GM21737 (cell line): ENCODE measurements at regions not wholly inside any gene's neighbourhood (a gene's known extent, or its start where the extent isn't known, plus 50 kb on each side); places are given as distances from the start of the nearest gene placed in this dataset.

Experiments
- ATAC-seq: cut with Tn5 transposase; IDR thresholded peaks from one replicate; pipeline ENCODE4 v1.9.1; 2021; ENCODE audit warnings: mild to moderate bottlenecking, moderate library complexity; ENCODE audit not compliant: unreplicated experiment

DNA sequence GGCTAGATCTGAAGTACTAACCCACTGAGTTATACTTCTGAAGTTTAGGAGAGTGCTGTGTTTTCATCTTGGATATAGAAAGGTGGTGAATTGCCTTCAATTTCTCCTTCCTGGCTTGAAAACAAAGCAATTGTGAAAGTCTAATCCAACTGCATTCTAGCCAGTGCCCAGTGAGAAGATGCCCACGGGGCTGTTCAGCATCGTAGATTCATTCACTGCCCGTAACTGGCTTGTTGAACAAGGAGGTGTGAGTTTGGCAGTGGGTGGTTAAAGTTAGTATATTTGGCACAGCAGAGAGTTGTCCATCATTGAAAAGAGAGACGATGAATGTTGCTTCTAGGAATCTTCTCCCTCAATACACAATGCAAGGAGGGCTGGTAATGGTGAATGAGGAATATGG, 82.3 kb upstream of the RND3 start:
- ATAC-seq = no peak

DNA sequence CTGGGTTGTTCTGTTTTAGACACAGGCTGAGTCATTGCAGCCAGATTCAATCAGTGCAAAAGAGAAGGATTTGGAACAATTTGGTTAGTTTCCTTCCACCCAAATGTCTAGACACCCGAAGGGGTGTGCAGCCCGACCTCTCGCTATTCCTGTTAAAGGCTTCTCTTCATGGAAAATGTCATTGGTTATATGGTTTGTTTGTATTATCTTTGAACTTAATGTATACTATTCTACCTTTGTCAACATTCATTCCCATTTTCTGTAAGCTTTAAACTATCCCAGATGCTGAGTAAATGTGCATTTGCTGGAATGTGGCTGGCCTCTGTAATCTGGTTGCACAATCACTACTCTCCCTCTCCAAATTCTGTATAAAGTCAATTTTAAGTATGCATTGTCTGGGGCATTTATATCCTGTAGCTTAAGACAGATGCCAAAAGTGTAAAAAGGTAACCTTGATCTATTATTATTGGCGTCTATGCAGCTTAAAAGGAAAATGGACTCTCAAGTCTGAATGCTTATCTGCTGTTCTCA, 80.4 kb upstream of the RND3 start:
- no peak for ATAC-seq

DNA sequence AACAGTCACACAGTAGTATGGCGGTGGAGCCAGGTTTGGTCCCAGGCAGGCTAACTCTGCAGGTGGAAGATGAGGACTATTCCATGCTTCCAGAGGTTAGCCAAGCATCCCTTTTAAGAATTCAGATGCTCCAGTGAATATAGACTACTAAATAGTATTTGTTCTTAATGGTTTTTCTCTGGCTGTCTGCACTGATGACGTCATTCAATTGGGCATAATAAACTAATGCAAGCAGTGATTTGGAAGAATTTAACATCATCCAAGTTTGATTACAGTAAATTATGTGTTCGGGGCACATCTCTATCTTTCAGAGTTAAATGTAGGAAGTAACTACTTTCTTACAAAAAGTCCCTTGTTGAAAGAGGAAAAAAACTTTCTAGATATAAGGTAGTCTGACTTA, 78.8 kb upstream of the RND3 start:
- ATAC-seq = no peak

DNA sequence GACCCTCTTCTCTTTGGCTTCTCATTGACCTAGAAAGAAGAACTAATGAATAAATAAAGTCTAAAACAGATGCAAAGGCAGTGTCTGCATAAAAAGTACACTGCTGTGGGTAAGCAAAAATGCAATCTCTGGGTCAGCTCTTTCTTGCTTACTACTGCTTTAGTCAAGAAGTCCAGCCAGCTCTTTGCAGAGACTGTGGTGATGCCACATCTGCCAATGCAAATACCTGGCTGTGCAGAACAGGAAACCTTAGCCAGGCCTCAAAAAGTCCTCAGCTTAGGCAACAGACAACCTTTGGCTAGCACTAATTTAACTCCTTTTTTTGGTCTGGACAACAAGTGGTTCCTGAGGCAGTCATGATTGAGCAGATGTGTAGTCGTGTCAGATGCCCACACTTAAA, 73.6 kb upstream of the RND3 start:
- no peak for ATAC-seq

DNA sequence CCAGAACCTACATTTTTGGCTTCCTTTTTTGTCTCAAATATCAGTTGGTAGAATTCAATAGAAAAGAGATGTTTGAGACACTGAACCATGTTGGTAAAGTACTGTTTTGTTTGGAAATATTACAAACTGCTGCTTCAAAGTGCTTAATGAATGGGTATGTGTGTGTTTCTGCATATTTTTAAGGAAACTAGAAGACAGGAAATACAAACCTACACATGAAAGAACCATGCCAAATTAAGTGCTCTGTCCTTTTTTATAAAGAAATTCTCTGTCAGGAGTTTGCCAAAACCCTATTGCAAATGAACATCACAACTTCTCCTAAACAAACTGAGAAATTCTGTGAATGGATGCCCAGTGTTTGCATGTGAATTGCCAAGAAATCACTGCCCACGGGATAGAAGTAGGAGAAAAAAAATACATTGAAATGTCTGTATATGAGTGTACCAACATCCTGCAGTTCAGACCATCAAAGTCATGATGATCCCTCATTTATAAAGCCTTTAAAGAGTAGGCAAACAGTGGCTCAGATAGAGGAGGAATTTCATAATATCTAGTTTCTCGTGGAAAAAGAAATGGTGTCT, 69.6 kb upstream of the RND3 start:
- no peak for ATAC-seq

DNA sequence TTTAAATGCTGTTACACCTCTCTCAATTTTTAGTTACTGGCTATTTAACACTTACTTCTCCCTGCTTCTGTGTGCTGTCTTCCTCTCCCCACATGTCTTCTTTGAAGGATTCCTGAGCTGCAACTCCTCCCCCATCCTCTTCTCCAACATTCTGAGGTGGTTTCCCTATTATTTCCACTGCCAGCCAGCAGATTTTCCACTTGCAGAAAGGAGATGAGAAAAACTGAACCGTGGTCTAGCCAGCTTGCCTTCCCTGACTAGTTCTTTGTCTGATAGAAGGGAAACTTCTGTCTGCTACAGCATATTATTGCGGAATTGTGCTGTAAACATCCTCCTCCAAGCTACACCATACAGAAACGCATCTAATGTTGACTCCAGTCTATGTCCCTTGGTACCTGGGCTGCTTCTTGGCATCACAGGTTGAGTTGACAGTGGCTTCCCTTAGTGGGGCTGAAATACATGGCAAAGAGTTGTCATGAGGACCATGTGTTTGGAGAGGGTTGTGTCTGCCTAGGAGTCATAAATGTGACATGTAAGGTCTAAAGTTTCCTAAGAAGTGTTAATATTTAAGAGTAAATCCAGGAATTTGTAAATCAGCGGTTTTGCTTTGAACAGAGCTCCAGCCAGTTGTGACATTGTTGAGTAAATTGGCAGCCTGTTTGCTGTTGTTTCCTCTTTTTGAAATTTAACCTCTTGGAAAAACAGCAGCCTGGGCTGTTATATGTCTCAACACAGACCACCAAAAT, 68.3 kb upstream of the RND3 start:
- ATAC-seq = no peak

DNA sequence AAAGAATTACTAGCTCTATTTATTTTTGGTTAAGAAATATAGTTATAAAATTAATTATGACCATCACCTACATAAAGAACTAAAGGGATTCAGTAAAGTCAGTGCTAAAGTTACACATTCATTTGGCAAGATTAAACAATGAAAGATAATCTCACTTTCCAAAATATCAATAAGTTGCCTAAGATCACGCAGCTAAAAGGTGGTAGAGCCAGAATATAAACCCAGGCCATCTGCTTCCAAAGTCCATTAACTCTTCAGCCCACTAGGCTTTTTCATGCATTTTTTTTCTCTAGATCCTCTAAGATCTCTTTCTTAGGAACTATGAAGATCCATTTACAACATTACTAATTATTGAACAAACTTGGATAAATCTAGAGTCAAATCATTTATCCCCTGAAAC, 66.6 kb upstream of the RND3 start:
- no peak for ATAC-seq

DNA sequence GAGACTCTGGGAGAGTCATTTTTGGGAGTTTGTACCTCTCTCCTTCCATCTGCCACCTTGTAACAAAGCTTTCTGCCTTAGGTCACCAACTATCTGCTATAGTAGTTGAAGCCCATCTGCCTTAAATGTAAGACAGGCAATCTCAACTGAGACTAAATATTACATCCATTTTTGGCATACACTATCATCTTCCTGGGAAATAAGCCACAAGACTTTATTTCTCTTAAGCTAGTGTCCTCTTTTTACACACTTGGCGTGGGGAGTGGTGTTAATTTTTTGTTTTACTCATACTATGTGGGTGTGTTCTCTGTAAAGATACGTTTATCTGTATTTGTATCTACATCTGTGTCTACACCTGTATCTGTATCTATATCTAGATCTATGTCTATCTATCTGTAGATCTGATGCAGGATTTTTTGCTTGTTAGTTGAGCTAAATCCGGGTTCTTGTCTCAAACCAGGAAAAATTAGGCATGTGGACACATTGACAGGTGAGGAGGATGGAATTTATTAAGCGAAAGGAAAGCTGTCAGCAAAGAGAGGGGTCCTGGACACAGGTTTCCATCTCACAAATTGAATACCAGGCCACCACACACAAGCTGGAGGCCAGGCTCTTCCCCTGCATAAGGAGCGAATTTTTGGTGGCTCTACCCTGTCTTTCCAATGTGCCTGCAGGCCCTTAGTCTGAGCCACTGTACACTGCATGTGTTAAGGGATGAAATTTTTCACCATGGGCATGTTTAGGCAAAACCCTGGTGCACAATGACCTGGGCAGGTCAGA, 64.8 kb upstream of the RND3 start:
- ATAC-seq = no peak

DNA sequence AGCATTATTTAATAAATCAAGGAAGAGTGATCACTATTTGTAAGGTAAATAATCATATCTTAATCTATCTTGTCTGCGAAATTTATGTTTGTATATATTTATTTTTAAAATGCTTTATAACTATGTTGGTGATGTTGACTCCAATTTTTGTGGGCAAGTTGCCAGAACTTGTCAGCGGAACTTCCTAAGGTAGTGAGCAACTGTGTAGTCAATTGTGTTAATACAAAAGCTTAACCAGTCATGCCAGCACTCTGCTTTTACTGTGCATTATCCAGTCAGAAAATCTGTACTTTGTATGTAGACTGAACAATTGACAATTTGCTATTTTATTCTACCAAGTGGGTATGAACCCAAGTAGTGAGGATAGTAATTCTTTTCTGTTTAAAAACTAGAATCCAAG, 61.9 kb upstream of the RND3 start:
- ATAC-seq = no peak

DNA sequence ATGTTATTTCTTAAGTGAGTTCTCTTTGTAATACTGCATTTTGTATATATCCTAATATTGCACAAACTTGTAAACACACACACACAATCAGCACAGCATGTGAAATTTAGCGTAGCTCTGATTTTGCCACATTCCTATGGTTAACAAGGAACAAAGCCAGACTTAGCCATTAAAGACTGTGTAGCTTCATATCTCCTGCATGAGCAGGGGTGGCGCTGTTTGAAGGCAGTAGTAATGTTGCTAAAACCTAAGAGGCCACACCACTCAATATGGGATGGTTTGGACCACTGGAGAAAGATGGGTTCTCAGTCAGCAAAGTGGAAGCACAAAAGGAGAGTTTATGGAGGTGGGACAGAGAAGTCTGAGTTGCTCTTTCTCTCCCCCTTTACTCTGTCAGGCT, 61.1 kb upstream of the RND3 start:
- ATAC-seq = no peak

DNA sequence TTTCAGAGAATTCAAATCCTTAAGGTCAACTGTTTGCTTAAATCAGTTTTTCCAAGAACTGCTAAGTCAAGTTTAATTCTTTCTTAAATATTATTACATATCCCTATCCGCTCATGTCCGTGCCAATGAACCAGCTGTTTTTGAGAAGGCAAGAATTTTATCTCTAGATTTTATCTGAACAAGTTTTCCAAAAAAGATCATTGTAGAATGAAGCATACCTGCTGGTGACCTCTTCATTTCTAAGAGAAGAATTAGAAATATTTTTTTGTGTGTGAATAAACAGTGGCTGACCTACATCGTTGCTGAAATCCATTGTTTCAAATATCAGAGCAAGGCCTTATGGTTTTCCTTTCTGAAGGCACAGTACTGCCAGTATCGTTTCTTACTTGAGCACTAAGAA, 58.4 kb upstream of the RND3 start:
- no peak for ATAC-seq

DNA sequence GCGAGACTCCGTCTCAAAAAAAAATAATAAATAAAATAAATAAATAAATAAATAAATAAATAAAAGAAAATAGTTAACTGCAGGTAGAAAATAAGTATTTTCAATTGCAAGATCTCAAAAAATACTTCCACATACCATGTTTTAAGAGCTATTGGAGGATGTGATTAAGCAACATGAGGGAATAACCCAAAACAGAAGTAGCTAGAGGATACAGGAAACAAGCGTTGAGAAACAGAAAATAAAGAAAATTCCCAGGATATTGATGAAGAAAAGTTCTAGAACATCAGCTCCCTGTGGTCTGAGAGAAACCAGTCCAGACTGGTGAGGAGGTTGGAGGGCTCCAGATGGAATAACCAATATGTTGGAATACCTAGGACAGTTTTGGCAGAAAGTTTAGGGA, 57.3 kb upstream of the RND3 start:
- ATAC-seq = no peak

DNA sequence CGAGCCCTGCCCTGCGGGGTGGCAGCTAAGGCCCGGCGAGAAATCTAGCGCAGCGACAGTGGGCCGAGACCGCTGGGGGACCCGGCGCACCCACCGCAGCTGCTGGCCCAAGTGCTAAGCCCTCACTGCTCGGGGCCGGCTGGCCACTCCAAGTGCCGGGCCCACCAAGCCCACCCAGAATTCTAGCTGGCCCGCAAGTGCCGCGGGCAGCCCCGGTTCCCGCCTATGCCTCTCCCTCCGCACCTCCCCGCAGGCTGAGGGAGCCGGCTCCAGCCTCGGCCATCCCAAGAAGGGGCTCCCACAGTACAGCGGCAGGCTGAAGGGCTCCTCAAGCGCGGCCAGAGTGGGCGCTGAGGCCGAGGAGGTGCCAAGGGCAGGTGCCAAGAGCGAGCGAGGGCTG, 55.2 kb upstream of the RND3 start:
- ATAC-seq = no peak

DNA sequence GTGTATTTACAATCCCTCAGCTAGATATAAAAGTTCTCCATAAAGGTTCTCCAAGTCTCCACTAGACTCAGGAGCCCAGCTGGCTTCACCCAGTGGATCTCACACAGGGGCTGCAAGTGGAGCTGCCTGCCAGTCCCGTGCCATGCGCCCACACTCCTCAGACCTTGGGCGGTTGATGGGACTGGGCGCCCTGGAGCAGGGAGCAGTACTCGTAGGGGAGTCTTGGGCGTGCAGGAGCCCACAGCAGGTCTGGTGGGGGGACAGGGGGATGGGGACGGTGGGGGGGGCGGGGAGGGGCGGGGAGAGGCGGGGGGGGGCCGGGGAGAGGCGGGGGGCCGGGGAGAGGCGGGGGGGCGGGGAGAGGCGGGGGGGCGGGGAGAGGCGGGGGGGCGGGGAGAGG, 54.7 kb upstream of the RND3 start:
- ATAC-seq = no peak

DNA sequence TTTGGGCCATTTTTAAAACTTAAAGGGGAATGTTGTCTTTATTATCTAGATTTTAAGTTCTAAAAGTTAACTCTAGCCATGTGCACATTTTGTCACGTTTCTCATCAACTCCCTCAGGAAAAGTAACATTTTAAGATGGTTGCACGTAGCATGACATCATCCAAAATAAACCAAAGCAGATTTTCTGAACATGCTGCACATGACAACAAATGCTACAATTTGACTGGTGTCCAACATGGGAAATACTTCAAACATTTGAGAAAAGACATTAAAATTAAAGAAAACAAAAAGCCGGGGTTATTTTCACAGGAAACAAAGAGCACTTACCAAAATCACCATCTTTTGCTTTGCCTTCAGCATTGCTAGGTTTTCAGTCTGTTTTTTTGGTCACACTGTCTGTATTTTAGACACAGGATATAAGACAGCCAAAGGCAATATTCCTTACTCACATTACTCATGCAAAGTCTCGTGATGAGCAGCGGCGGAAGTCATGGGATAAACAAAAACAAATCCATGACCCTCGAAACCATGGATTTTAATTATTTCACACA, 51.3 kb upstream of the RND3 start:
- ATAC-seq = no peak
